Spleen (tissue), 11 donors: ENCODE measurements at regions not wholly inside any gene's neighbourhood (a gene's known extent, or its start where the extent isn't known, plus 50 kb on each side); places are given as distances from the start of the nearest gene placed in this dataset.

Experiments used
- DNase-seq: peaks from one replicate; pipeline ENCODE4 v3.0.0-alpha.2; 2020
- H3K27ac ChIP-seq, 8 donors: fragments of 200-600 bp; sonication (generic) in 7 of 8; 1 replicate in 4 of 8; 2 replicates in 4 of 8; pipeline versions ENCODE4 v1.5.0 to v1.8.0; 2016 to 2021; ENCODE audit warnings: inconsistent platforms in 4 of 8, mild to moderate bottlenecking in 4 of 8, moderate library complexity in 1 of 8
- H3K27me3 ChIP-seq, 7 donors: fragments of 200-600 bp; sonication (generic) in 6 of 7; replicated peaks in 1 of 7; 1 replicate in 4 of 7; 2 replicates in 3 of 7; pipeline versions ENCODE4 v1.5.0 to v1.8.0; 2016 to 2021; ENCODE audit warnings: inconsistent platforms in 3 of 7, mild to moderate bottlenecking in 1 of 7
- H3K36me3 ChIP-seq, 6 donors: fragments of 200-600 bp; sonication (generic) in 5 of 6; 1 replicate in 4 of 6; 2 replicates in 2 of 6; pipeline versions ENCODE4 v1.5.0 to v1.8.0; 2016 to 2021; ENCODE audit warnings: inconsistent platforms in 2 of 6
- H3K4me1 ChIP-seq, 6 donors: fragments of 200-600 bp; sonication (generic) in 5 of 6; 1 replicate in 3 of 6; 2 replicates in 3 of 6; pipeline versions ENCODE4 v1.5.0 to v1.8.0; 2016 to 2021; ENCODE audit warnings: inconsistent platforms in 3 of 6
- H3K4me3 ChIP-seq, 8 donors: fragments of 200-600 bp; sonication (generic) in 7 of 8; 1 replicate in 4 of 8; 2 replicates in 4 of 8; pipeline versions ENCODE4 v1.5.0 to v1.8.0; 2016 to 2021; ENCODE audit warnings: inconsistent platforms in 4 of 8, mild to moderate bottlenecking in 4 of 8, moderate library complexity in 2 of 8
- H3K9me3 ChIP-seq, 8 donors: fragments of 200-600 bp; sonication (generic) in 7 of 8; 1 replicate in 4 of 8; 2 replicates in 4 of 8; pipeline versions ENCODE4 v1.5.0 to v1.8.0; 2016 to 2021; ENCODE audit warnings: inconsistent platforms in 4 of 8
- CTCF ChIP-seq, 11 experiments: fragments of 200-600 bp in 7 of 11; fragments of 450-650 bp in 4 of 11; sonication (generic) in 4 of 11; IDR thresholded peaks in 8 of 11; conservative IDR thresholded peaks in 3 of 11; 1 replicate in 7 of 11; 2 replicates in 4 of 11; pipeline versions ENCODE4 v1.4.0 to v1.8.0; 2016 to 2021; ENCODE audit warnings: antibody characterized with exemption in 11 of 11, inconsistent platforms in 4 of 11, mild to moderate bottlenecking in 1 of 11
- POLR2A ChIP-seq, 3 donors: fragments of 450-650 bp; IDR thresholded peaks; one replicate each; pipeline ENCODE4 v1.5.1; 2017; ENCODE audit warnings: antibody characterized with exemption in 3 of 3, mild to moderate bottlenecking in 1 of 3
- POLR2AphosphoS5 ChIP-seq, 3 donors: sonication (generic); formaldehyde crosslinking; IDR thresholded peaks; one replicate each; pipeline ENCODE4 v1.5.1; 2017; ENCODE audit warnings: antibody characterized with exemption in 3 of 3
- WGBS, 5 donors: extraction: QIAGEN DNeasy Blood & Tissue Kit in 3 of 5; methylation state at CpG; one replicate each; pipeline versions ENCODE4 v1.1.5 to v1.1.7; 2013 to 2018; 5-methylcytosine and 5-hydroxymethylcytosine counted together
- intact Hi-C: fragments of 100-400 bp; cut with DNase I; formaldehyde crosslinking; loops from one replicate; pipeline ENCODE4 v1.15.0; 2023; ENCODE audit warnings: low total_unique reads
- donor health status: healthy with polysubstance abuse.
- donor health status: DM: no; HTN: no; CAD: no; lungs with moderate emphysema.
- donor health status: DM: no; HTN: no; CAD: no.
- donor health status: Bipolar disorder and iron deficiency.
- donor health status: healthy.
- donor health status: DM: no; HTN: no; CAD: no.
- donor health status: DM: yes; HTN: yes; CAD: no.

- DNase-seq: no peak
- Histone ChIP-seq H3K4me1 (peaks cover 0 to 4% (median 0%) of the 10 kb centered on the region in 6 donors), H3K36me3 (no peaks in the 10 kb centered on the region), H3K9me3 (no peaks in the 10 kb centered on the region), H3K4me3 (no peak overlapping the region), H3K27ac (no peak overlapping the region), H3K27me3 (peaks cover 0 to 33% (median 0%) of the 10 kb centered on the region in 7 donors)
- 63 to 73% (median 70%) methylated on average over 6 of the region's 6 CpGs for WGBS, 5 donors
- intact Hi-C loops: no loop called here
- TF ChIP-seq CTCF (IDR thresholded peaks at IDR 0.05 in 8 of 11, conservative IDR thresholded peaks at IDR 0.05 in 3 of 11) (no peak), POLR2AphosphoS5 (IDR thresholded peaks at IDR 0.05) (no peak), POLR2A (IDR thresholded peaks at IDR 0.05) (no peak)
Observed at GRCh38 chr15:61764981-61765380, 295.3 kb downstream of the VPS13C start.

GRCh38 chr15:61764141-61764540 lies 296.1 kb downstream of the VPS13C start:
- no peak for DNase-seq
- peaks cover 0 to 4% (median 0%) of the 10 kb centered on the region in 6 donors for H3K4me1 ChIP-seq
- H3K4me3 ChIP-seq: no peak overlapping the region
- H3K27me3 ChIP-seq: peaks cover 0 to 37% (median 0%) of the 10 kb centered on the region in 7 donors
- 68 to 82% (median 74%) methylated on average over 3 of the region's 3 CpGs for WGBS, 5 donors
- no peaks in the 10 kb centered on the region for H3K9me3 ChIP-seq
- intact Hi-C loops: no loop called here
- TF ChIP-seq POLR2AphosphoS5 (IDR thresholded peaks at IDR 0.05) (no peak), CTCF (IDR thresholded peaks at IDR 0.05 in 8 of 11, conservative IDR thresholded peaks at IDR 0.05 in 3 of 11) (no peak), POLR2A (IDR thresholded peaks at IDR 0.05) (no peak)
- H3K27ac ChIP-seq: no peak overlapping the region
- no peaks in the 10 kb centered on the region for H3K36me3 ChIP-seq

- no peak for DNase-seq
Observed at GRCh38 chr15:61762676-61763075, 297.6 kb downstream of the VPS13C start.

GRCh38 chr15:61759639-61760038 lies 300.6 kb downstream of the VPS13C start:
- peaks cover 0 to 15% (median 0%) of the 10 kb centered on the region in 7 donors for H3K27me3 ChIP-seq
- no peak overlapping the region for H3K4me3 ChIP-seq
- intact Hi-C loops: no loop called here
- no peaks in the 10 kb centered on the region for H3K9me3 ChIP-seq
- no peak overlapping the region for H3K27ac ChIP-seq
- WGBS, 5 donors: 42 to 96% (median 70%) methylated on average over 2 of the region's 2 CpGs
- no peaks in the 10 kb centered on the region for H3K4me1 ChIP-seq
- no peak for DNase-seq
- H3K36me3 ChIP-seq: no peaks in the 10 kb centered on the region
- TF ChIP-seq CTCF (IDR thresholded peaks at IDR 0.05 in 8 of 11, conservative IDR thresholded peaks at IDR 0.05 in 3 of 11) (no peak), POLR2A (IDR thresholded peaks at IDR 0.05) (no peak), POLR2AphosphoS5 (IDR thresholded peaks at IDR 0.05) (no peak)

More at GRCh38 chr15:61762676-61763075, 297.6 kb downstream of the VPS13C start:
- H3K4me1 ChIP-seq: peaks cover 0 to 4% (median 0%) of the 10 kb centered on the region in 6 donors
- intact Hi-C loops: no loop called here
- H3K27ac ChIP-seq: no peak overlapping the region
- H3K4me3 ChIP-seq: no peak overlapping the region
- no peak for TF ChIP-seq POLR2AphosphoS5 (IDR thresholded peaks at IDR 0.05)
- no peak for TF ChIP-seq CTCF (IDR thresholded peaks at IDR 0.05 in 8 of 11, conservative IDR thresholded peaks at IDR 0.05 in 3 of 11)
- TF ChIP-seq POLR2A (IDR thresholded peaks at IDR 0.05): no peak
- no peaks in the 10 kb centered on the region for H3K36me3 ChIP-seq
- H3K27me3 ChIP-seq: peaks cover 0 to 31% (median 0%) of the 10 kb centered on the region in 7 donors
- WGBS, 5 donors: 16 to 40% (median 26%) methylated on average over 3 of the region's 3 CpGs
- H3K9me3 ChIP-seq: no peaks in the 10 kb centered on the region
